HEK293 (cell line): ENCODE measurements at regions not wholly inside any gene's neighbourhood (a gene's known extent, or its start where the extent isn't known, plus 50 kb on each side); places are given as distances from the start of the nearest gene placed in this dataset.

ENCODE experiments used
- CTCF ChIA-PET: fragments of 350-600 bp; formaldehyde crosslinking; extraction: SDS; loops from one replicate; lab custom pipeline; 2021; ENCODE audit warnings: antibody characterized with exemption; lab: Yijun Ruan, JAX
- POLR2A ChIA-PET: fragments of 300-600 bp; formaldehyde crosslinking; extraction: SDS; loops from one replicate; lab custom pipeline; 2020; ENCODE audit warnings: antibody characterized with exemption, inconsistent platforms; lab: Yijun Ruan, JAX
- H3K27ac ChIP-seq: fragments of 200-500 bp; sonication (Bioruptor generic); 2 replicates; pipeline ENCODE4 v1.5.1; 2014; ENCODE audit warnings: low read depth, low read length, control low read depth, inconsistent platforms; ENCODE audit errors: extremely low read depth
- H3K36me3 ChIP-seq, 2 experiments: fragments of 200-500 bp in 1 of 2; sonication (Bioruptor generic) in 1 of 2; 1 replicate in 1 of 2; 2 replicates in 1 of 2; pipeline ENCODE4 v1.5.1; 2014 to 2017; ENCODE audit warnings: inconsistent platforms in 2 of 2, low read length in 2 of 2; ENCODE audit not compliant: control insufficient read depth in 2 of 2, insufficient read depth in 1 of 2
- H3K4me1 ChIP-seq: fragments of 200-500 bp; sonication (Bioruptor generic); 2 replicates; pipeline ENCODE4 v1.5.1; 2014; ENCODE audit warnings: mild to moderate bottlenecking, low read length, inconsistent platforms; ENCODE audit not compliant: control insufficient read depth, insufficient read depth
- H3K4me3 ChIP-seq: 2 replicates; pipeline ENCODE4 v1.5.1; 2011; ENCODE audit warnings: low read depth, mild to moderate bottlenecking, control low read depth, low read length, moderate library complexity
- H3K9me3 ChIP-seq: fragments of 200-500 bp; sonication (Bioruptor generic); 2 replicates; pipeline ENCODE4 v1.5.1; 2014; ENCODE audit warnings: low read depth, low read length, inconsistent platforms; ENCODE audit not compliant: control insufficient read depth, insufficient read depth
- HOXC10 ChIP-seq: sonication (generic); formaldehyde crosslinking; IDR thresholded peaks from 2 replicates; pipeline ENCODE4 v1.8.1; 2023; ENCODE audit warnings: mild to moderate bottlenecking, missing genetic modification reagents
- OVOL3 ChIP-seq: fragments of 450-650 bp; formaldehyde crosslinking; IDR thresholded peaks from 2 replicates; pipeline ENCODE4 v1.5.1; 2016; ENCODE audit warnings: missing biosample characterization, missing genetic modification characterization
- TCF7L2 ChIP-seq: IDR thresholded peaks from 2 replicates; pipeline ENCODE4 v1.6.1; 2011; ENCODE audit warnings: low read depth, mild to moderate bottlenecking, inconsistent platforms, low read length, moderate library complexity, borderline replicate concordance
- ZBTB21 ChIP-seq: fragments of 450-650 bp; formaldehyde crosslinking; IDR thresholded peaks from 2 replicates; pipeline ENCODE4 v1.5.1; 2017; ENCODE audit warnings: missing biosample characterization, missing genetic modification characterization
- ZBTB7A ChIP-seq: fragments of 450-650 bp; formaldehyde crosslinking; IDR thresholded peaks from 2 replicates; pipeline ENCODE4 v1.5.1; 2016; ENCODE audit warnings: low read depth, missing biosample characterization, missing genetic modification characterization
- ZNF140 ChIP-seq: fragments of 450-650 bp; formaldehyde crosslinking; IDR thresholded peaks from 2 replicates; pipeline ENCODE4 v1.5.1; 2016; ENCODE audit warnings: missing biosample characterization, missing genetic modification characterization
- ZNF146 ChIP-seq: fragments of 450-650 bp; formaldehyde crosslinking; IDR thresholded peaks from 2 replicates; pipeline ENCODE4 v1.5.1; 2016; ENCODE audit warnings: missing biosample characterization, missing genetic modification characterization
- ZNF24 ChIP-seq: fragments of 450-650 bp; formaldehyde crosslinking; IDR thresholded peaks from 2 replicates; pipeline ENCODE4 v1.5.1; 2016; ENCODE audit warnings: missing biosample characterization, missing genetic modification characterization
- ZNF341 ChIP-seq: fragments of 450-650 bp; formaldehyde crosslinking; IDR thresholded peaks from 2 replicates; pipeline ENCODE4; 2016; ENCODE audit warnings: low read depth, missing biosample characterization, missing genetic modification characterization
- ZNF426 ChIP-seq: fragments of 450-650 bp; formaldehyde crosslinking; IDR thresholded peaks from 2 replicates; pipeline ENCODE4 v1.5.1; 2017; ENCODE audit warnings: missing biosample characterization, missing genetic modification characterization, mild to moderate bottlenecking, inconsistent platforms, moderate library complexity
- ZNF514 ChIP-seq: fragments of 450-650 bp; formaldehyde crosslinking; IDR thresholded peaks from 2 replicates; pipeline ENCODE4 v1.5.1; 2016; ENCODE audit warnings: missing biosample characterization, missing genetic modification characterization
- ZNF561 ChIP-seq: fragments of 450-650 bp; IDR thresholded peaks from 2 replicates; pipeline ENCODE4 v1.5.1; 2018; ENCODE audit warnings: missing biosample characterization, missing genetic modification characterization, borderline replicate concordance
- TF ChIP-seq, protein P1 (sequence below): fragments of 450-650 bp; formaldehyde crosslinking; IDR thresholded peaks from 2 replicates; pipeline ENCODE4 v1.5.1; 2016; ENCODE audit warnings: missing biosample characterization, missing genetic modification characterization
- TF ChIP-seq, protein P2 (sequence below): fragments of 450-650 bp; formaldehyde crosslinking; IDR thresholded peaks from 2 replicates; pipeline ENCODE4 v1.5.1; 2016; ENCODE audit warnings: missing biosample characterization, missing genetic modification characterization
- TF ChIP-seq, protein P3 (sequence below): fragments of 450-650 bp; formaldehyde crosslinking; IDR thresholded peaks from 2 replicates; pipeline ENCODE4 v1.5.1; 2016; ENCODE audit warnings: missing biosample characterization, missing genetic modification characterization
- TF ChIP-seq, protein P4 (sequence below): fragments of 450-650 bp; formaldehyde crosslinking; IDR thresholded peaks from 2 replicates; pipeline ENCODE4 v1.5.1; 2016; ENCODE audit warnings: missing biosample characterization, missing genetic modification characterization, low read depth
- TF ChIP-seq, protein P5 (sequence below): fragments of 450-650 bp; formaldehyde crosslinking; IDR thresholded peaks from 2 replicates; pipeline ENCODE4 v1.5.1; 2016; ENCODE audit warnings: missing biosample characterization, missing genetic modification characterization
- TF ChIP-seq, protein P6 (sequence below): fragments of 450-650 bp; formaldehyde crosslinking; IDR thresholded peaks from 2 replicates; pipeline ENCODE4 v1.5.1; 2016; ENCODE audit warnings: missing biosample characterization, missing genetic modification characterization, borderline replicate concordance

DNA sequence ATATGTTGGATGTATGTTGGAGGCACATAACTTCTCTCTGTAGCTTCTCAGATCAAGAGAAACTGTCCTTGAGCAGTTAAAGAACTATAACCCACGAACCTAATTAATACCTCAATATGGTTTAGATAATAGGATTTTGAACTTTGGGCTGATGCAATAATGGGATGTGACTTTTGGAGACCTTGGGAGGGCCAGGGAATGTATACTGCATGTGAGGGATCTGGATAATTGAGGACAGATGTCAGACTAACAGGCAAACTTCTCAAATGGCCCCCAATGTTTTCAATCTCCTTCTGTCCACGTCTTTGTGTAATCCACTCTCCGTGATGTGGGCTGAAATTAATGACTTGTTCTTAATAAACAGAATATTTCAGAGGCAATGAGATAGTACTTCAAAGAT, 202.2 kb upstream of the FAT4 start:
- no peak overlapping the region for H3K27ac ChIP-seq
- H3K36me3 ChIP-seq, result no peaks in the 10 kb centered on the region
- TF ChIP-seq HOXC10 (CRISPR knock-in tag), result no peak
- TF ChIP-seq OVOL3 (tag by site-specific recombination), result no peak
- no peak for TF ChIP-seq TCF7L2
- TF ChIP-seq ZNF146, result no peak
- no peak for TF ChIP-seq ZBTB21 (tag by site-specific recombination)
- TF ChIP-seq ZBTB7A (tag by site-specific recombination), result no peak
- no peak for TF ChIP-seq ZNF426
- TF ChIP-seq, protein P1, sequence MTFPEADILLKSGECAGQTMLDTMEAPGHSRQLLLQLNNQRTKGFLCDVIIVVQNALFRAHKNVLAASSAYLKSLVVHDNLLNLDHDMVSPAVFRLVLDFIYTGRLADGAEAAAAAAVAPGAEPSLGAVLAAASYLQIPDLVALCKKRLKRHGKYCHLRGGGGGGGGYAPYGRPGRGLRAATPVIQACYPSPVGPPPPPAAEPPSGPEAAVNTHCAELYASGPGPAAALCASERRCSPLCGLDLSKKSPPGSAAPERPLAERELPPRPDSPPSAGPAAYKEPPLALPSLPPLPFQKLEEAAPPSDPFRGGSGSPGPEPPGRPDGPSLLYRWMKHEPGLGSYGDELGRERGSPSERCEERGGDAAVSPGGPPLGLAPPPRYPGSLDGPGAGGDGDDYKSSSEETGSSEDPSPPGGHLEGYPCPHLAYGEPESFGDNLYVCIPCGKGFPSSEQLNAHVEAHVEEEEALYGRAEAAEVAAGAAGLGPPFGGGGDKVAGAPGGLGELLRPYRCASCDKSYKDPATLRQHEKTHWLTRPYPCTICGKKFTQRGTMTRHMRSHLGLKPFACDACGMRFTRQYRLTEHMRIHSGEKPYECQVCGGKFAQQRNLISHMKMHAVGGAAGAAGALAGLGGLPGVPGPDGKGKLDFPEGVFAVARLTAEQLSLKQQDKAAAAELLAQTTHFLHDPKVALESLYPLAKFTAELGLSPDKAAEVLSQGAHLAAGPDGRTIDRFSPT (tag by site-specific recombination), result no peak
- TF ChIP-seq ZNF24 (tag by site-specific recombination), result no peak
- TF ChIP-seq ZNF561 (tag by site-specific recombination), result no peak
- TF ChIP-seq, protein P2, sequence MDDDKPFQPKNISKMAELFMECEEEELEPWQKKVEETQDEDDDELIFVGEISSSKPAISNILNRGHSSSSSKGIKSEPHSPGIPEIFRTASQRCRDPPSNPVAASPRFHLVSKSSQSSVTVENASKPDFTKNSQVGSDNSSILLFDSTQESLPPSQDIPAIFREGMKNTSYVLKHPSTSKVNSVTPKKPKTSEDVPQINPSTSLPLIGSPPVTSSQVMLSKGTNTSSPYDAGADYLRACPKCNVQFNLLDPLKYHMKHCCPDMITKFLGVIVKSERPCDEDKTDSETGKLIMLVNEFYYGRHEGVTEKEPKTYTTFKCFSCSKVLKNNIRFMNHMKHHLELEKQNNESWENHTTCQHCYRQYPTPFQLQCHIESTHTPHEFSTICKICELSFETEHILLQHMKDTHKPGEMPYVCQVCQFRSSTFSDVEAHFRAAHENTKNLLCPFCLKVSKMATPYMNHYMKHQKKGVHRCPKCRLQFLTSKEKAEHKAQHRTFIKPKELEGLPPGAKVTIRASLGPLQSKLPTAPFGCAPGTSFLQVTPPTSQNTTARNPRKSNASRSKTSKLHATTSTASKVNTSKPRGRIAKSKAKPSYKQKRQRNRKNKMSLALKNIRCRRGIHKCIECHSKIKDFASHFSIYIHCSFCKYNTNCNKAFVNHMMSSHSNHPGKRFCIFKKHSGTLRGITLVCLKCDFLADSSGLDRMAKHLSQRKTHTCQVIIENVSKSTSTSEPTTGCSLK (tag by site-specific recombination), result no peak
- no peak for TF ChIP-seq ZNF140 (tag by site-specific recombination)
- H3K9me3 ChIP-seq, result no peaks in the 10 kb centered on the region
- H3K4me3 ChIP-seq, result no peak overlapping the region
- ChIA-PET POLR2A (no interaction called here), CTCF (no interaction called here)
- no peaks in the 10 kb centered on the region for H3K4me1 ChIP-seq

GRCh38 chr4:125111323-125111722, 203.4 kb upstream of the FAT4 start:
- no peaks in the 10 kb centered on the region for H3K36me3 ChIP-seq
- TF ChIP-seq, protein P3, sequence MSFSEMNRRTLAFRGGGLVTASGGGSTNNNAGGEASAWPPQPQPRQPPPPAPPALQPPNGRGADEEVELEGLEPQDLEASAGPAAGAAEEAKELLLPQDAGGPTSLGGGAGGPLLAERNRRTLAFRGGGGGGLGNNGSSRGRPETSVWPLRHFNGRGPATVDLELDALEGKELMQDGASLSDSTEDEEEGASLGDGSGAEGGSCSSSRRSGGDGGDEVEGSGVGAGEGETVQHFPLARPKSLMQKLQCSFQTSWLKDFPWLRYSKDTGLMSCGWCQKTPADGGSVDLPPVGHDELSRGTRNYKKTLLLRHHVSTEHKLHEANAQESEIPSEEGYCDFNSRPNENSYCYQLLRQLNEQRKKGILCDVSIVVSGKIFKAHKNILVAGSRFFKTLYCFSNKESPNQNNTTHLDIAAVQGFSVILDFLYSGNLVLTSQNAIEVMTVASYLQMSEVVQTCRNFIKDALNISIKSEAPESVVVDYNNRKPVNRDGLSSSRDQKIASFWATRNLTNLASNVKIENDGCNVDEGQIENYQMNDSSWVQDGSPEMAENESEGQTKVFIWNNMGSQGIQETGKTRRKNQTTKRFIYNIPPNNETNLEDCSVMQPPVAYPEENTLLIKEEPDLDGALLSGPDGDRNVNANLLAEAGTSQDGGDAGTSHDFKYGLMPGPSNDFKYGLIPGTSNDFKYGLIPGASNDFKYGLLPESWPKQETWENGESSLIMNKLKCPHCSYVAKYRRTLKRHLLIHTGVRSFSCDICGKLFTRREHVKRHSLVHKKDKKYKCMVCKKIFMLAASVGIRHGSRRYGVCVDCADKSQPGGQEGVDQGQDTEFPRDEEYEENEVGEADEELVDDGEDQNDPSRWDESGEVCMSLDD (tag by site-specific recombination), result no peak
- TF ChIP-seq, all 188 proteins: peak for 0
- POLR2A ChIA-PET, result no interaction called here

GRCh38 chr4:125105561-125105960, 209.2 kb upstream of the FAT4 start:
- no peaks in the 10 kb centered on the region for H3K36me3 ChIP-seq
- H3K27ac ChIP-seq, result no peak overlapping the region
- ChIA-PET POLR2A (no interaction called here), CTCF (interaction anchor here (0.6 to 0.7 kb wide), 2 partner anchors 202 to 257 kb away, joined by 3 to 4 read pairs; no protein-coding TSS in a partner anchor)
- no peak overlapping the region for H3K4me3 ChIP-seq
- H3K4me1 ChIP-seq, result no peaks in the 10 kb centered on the region
- H3K9me3 ChIP-seq, result no peaks in the 10 kb centered on the region
- TF ChIP-seq ZNF341 (tag by site-specific recombination) (no peak), ZNF514 (tag by site-specific recombination) (no peak), OVOL3 (tag by site-specific recombination) (no peak)
- TF ChIP-seq, protein P4, sequence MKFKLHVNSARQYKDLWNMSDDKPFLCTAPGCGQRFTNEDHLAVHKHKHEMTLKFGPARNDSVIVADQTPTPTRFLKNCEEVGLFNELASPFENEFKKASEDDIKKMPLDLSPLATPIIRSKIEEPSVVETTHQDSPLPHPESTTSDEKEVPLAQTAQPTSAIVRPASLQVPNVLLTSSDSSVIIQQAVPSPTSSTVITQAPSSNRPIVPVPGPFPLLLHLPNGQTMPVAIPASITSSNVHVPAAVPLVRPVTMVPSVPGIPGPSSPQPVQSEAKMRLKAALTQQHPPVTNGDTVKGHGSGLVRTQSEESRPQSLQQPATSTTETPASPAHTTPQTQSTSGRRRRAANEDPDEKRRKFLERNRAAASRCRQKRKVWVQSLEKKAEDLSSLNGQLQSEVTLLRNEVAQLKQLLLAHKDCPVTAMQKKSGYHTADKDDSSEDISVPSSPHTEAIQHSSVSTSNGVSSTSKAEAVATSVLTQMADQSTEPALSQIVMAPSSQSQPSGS (tag by site-specific recombination), result no peak
- TF ChIP-seq, protein P5, sequence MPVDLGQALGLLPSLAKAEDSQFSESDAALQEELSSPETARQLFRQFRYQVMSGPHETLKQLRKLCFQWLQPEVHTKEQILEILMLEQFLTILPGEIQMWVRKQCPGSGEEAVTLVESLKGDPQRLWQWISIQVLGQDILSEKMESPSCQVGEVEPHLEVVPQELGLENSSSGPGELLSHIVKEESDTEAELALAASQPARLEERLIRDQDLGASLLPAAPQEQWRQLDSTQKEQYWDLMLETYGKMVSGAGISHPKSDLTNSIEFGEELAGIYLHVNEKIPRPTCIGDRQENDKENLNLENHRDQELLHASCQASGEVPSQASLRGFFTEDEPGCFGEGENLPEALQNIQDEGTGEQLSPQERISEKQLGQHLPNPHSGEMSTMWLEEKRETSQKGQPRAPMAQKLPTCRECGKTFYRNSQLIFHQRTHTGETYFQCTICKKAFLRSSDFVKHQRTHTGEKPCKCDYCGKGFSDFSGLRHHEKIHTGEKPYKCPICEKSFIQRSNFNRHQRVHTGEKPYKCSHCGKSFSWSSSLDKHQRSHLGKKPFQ (tag by site-specific recombination), result no peak
- TF ChIP-seq, protein P6, sequence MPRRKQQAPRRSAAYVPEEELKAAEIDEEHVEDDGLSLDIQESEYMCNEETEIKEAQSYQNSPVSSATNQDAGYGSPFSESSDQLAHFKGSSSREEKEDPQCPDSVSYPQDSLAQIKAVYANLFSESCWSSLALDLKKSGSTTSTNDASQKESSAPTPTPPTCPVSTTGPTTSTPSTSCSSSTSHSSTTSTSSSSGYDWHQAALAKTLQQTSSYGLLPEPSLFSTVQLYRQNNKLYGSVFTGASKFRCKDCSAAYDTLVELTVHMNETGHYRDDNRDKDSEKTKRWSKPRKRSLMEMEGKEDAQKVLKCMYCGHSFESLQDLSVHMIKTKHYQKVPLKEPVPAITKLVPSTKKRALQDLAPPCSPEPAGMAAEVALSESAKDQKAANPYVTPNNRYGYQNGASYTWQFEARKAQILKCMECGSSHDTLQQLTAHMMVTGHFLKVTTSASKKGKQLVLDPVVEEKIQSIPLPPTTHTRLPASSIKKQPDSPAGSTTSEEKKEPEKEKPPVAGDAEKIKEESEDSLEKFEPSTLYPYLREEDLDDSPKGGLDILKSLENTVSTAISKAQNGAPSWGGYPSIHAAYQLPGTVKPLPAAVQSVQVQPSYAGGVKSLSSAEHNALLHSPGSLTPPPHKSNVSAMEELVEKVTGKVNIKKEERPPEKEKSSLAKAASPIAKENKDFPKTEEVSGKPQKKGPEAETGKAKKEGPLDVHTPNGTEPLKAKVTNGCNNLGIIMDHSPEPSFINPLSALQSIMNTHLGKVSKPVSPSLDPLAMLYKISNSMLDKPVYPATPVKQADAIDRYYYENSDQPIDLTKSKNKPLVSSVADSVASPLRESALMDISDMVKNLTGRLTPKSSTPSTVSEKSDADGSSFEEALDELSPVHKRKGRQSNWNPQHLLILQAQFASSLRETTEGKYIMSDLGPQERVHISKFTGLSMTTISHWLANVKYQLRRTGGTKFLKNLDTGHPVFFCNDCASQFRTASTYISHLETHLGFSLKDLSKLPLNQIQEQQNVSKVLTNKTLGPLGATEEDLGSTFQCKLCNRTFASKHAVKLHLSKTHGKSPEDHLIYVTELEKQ (tag by site-specific recombination), result no peak

More at GRCh38 chr4:125111323-125111722, 203.4 kb upstream of the FAT4 start:
- CTCF ChIA-PET, result interaction anchor here (0.6 kb wide), 1 partner anchor 135 kb away, joined by 3 read pairs; no protein-coding TSS in a partner anchor
- H3K4me3 ChIP-seq, result no peak overlapping the region
- no peak overlapping the region for H3K27ac ChIP-seq
- H3K9me3 ChIP-seq, result no peaks in the 10 kb centered on the region
- no peaks in the 10 kb centered on the region for H3K4me1 ChIP-seq
